ENCODE measurements at regions not wholly inside any gene's neighbourhood (a gene's known extent, or its start where the extent isn't known, plus 50 kb on each side); places are given as distances from the start of the nearest gene placed in this dataset.

GRCh38 chrX:138485767-138486166 lies 225.8 kb downstream of the FGF13 start:
- no peaks in the 10 kb centered on the region for H3K4me1 ChIP-seq (ENCODE audit: control insufficient read depth, insufficient read depth, low read length)
- no peaks in the 10 kb centered on the region for H3K36me3 ChIP-seq (ENCODE audit: control insufficient read depth in 2 of 2, insufficient read depth in 1 of 2, low read length in 2 of 2)
- no peak overlapping the region for H3K27ac ChIP-seq (ENCODE audit: extremely low read depth, low read depth, low read length)
- POLR2A ChIA-PET, result no interaction called here
- CTCF ChIA-PET, result no interaction called here
- TF ChIP-seq ZNF214 (tag by site-specific recombination; IDR thresholded peaks at IDR 0.05; ENCODE audit: borderline replicate concordance), result no peak
- TF ChIP-seq ZNF223 (tag by site-specific recombination; IDR thresholded peaks at IDR 0.05), result no peak
- TF ChIP-seq ZNF558 (tag by site-specific recombination; IDR thresholded peaks at IDR 0.05), result no peak
- no peak for TF ChIP-seq ZNF785 (tag by site-specific recombination; IDR thresholded peaks at IDR 0.05)
- no peak for TF ChIP-seq ZFHX2 (tag by site-specific recombination; conservative IDR thresholded peaks at IDR 0.05)
- TF ChIP-seq ZNF792 (tag by site-specific recombination; IDR thresholded peaks at IDR 0.05), result no peak
- TF ChIP-seq ZNF350 (tag by site-specific recombination; IDR thresholded peaks at IDR 0.05), result no peak
- no peak for TF ChIP-seq ZNF426 (tag by site-specific recombination; IDR thresholded peaks at IDR 0.05)
- no peak for TF ChIP-seq IKZF3 (tag by site-specific recombination; IDR thresholded peaks at IDR 0.05)
- no peak for TF ChIP-seq OVOL3 (tag by site-specific recombination; IDR thresholded peaks at IDR 0.05)
- TF ChIP-seq OSR2 (tag by site-specific recombination; IDR thresholded peaks at IDR 0.05), result no peak
- TF ChIP-seq ZNF184 (tag by site-specific recombination; IDR thresholded peaks at IDR 0.05), result no peak
- no peak for TF ChIP-seq ZNF596 (tag by site-specific recombination; IDR thresholded peaks at IDR 0.05)
- no peak for TF ChIP-seq ZNF16 (tag by site-specific recombination; IDR thresholded peaks at IDR 0.05; ENCODE audit: low read depth)
- H3K4me3 ChIP-seq (ENCODE audit: low read depth, low read length), result no peak overlapping the region
- H3K9me3 ChIP-seq (ENCODE audit: control insufficient read depth, insufficient read depth, low read depth, low read length), result no peaks in the 10 kb centered on the region

GRCh38 chrX:138485224-138485623 lies 226.3 kb downstream of the FGF13 start:
- no peak for TF ChIP-seq TCF7L2 (IDR thresholded peaks at IDR 0.05; ENCODE audit: borderline replicate concordance, low read depth, low read length)
- no peak overlapping the region for H3K27ac ChIP-seq (ENCODE audit: extremely low read depth, low read depth, low read length)
- ChIA-PET CTCF (no interaction called here), POLR2A (no interaction called here)
- no peaks in the 10 kb centered on the region for H3K36me3 ChIP-seq (ENCODE audit: control insufficient read depth in 2 of 2, insufficient read depth in 1 of 2, low read length in 2 of 2)
- no peak overlapping the region for H3K4me3 ChIP-seq (ENCODE audit: low read depth, low read length)
- H3K9me3 ChIP-seq (ENCODE audit: control insufficient read depth, insufficient read depth, low read depth, low read length), result no peaks in the 10 kb centered on the region
- no peaks in the 10 kb centered on the region for H3K4me1 ChIP-seq (ENCODE audit: control insufficient read depth, insufficient read depth, low read length)

- Histone ChIP-seq H3K9me3 (ENCODE audit: control insufficient read depth, insufficient read depth, low read depth, low read length) (no peaks in the 10 kb centered on the region), H3K4me3 (ENCODE audit: low read depth, low read length) (no peak overlapping the region), H3K36me3 (ENCODE audit: control insufficient read depth in 2 of 2, insufficient read depth in 1 of 2, low read length in 2 of 2) (no peaks in the 10 kb centered on the region), H3K4me1 (ENCODE audit: control insufficient read depth, insufficient read depth, low read length) (no peaks in the 10 kb centered on the region), H3K27ac (ENCODE audit: extremely low read depth, low read depth, low read length) (no peak overlapping the region)
- TF ChIP-seq FEZF1 (tag by site-specific recombination; IDR thresholded peaks at IDR 0.05) (no peak), ZNF362 (tag by site-specific recombination; IDR thresholded peaks at IDR 0.05) (no peak), ZNF184 (tag by site-specific recombination; IDR thresholded peaks at IDR 0.05) (no peak), WT1 (tag by site-specific recombination; IDR thresholded peaks at IDR 0.05) (no peak), OVOL3 (tag by site-specific recombination; IDR thresholded peaks at IDR 0.05) (no peak), ZNF138 (tag by site-specific recombination; IDR thresholded peaks at IDR 0.05; ENCODE audit: borderline replicate concordance) (no peak), ZNF768 (tag by site-specific recombination; IDR thresholded peaks at IDR 0.05) (no peak), ZNF585B (tag by site-specific recombination; IDR thresholded peaks at IDR 0.05) (no peak), ZSCAN5A (tag by site-specific recombination; IDR thresholded peaks at IDR 0.05) (no peak), ZNF610 (tag by site-specific recombination; IDR thresholded peaks at IDR 0.05; ENCODE audit: borderline replicate concordance) (no peak)
- ChIA-PET POLR2A (no interaction called here), CTCF (no interaction called here)
Observed at GRCh38 chrX:138484451-138484850, 227.1 kb downstream of the FGF13 start.
